Neural cell (in vitro differentiated cells): ENCODE measurements at regions not wholly inside any gene's neighbourhood (a gene's known extent, or its start where the extent isn't known, plus 50 kb on each side); places are given as distances from the start of the nearest gene placed in this dataset.

Experiments used
- H2AFZ ChIP-seq: fragments of 200-600, 300-800 bp; sonication (generic), shearing (Covaris generic); 2 replicates; pipeline ENCODE4 v1.6.0; 2014; ENCODE audit warnings: low read depth, mild to moderate bottlenecking, antibody characterized with exemption, low read length, moderate library complexity
- H3F3A ChIP-seq: fragments of 200-600 bp; shearing (Covaris generic); 2 replicates; pipeline ENCODE4 v1.6.1; 2016; ENCODE audit warnings: mild to moderate bottlenecking, moderate library complexity, mixed read lengths, antibody characterized with exemption, low read length; ENCODE audit not compliant: insufficient read depth, poor library complexity, severe bottlenecking
- H3K27ac ChIP-seq: fragments of 200-600, 300-800 bp; sonication (generic), shearing (Covaris generic); 2 replicates; pipeline ENCODE4 v1.5.1; 2014; ENCODE audit warnings: mild to moderate bottlenecking, low read length, moderate library complexity
- H3K27me3 ChIP-seq: fragments of 300-800, 200-600 bp; sonication (generic), shearing (Covaris generic); 2 replicates; pipeline ENCODE4 v1.6.0; 2014; ENCODE audit warnings: mild to moderate bottlenecking, low read depth, low read length, moderate library complexity; ENCODE audit not compliant: insufficient read depth
- H3K36me3 ChIP-seq: fragments of 300-800, 200-600 bp; sonication (generic), shearing (Covaris generic); 2 replicates; pipeline ENCODE4 v1.5.1; 2014; ENCODE audit warnings: mild to moderate bottlenecking, antibody characterized with exemption, low read length, moderate library complexity; ENCODE audit not compliant: insufficient read depth
- H3K4me2 ChIP-seq: fragments of 300-800, 200-600 bp; sonication (generic), shearing (Covaris generic); 2 replicates; pipeline ENCODE4 v1.6.0; 2014; ENCODE audit warnings: mild to moderate bottlenecking, low read length
- H3K4me3 ChIP-seq: fragments of 300-800, 200-600 bp; sonication (generic), shearing (Covaris generic); 2 replicates; pipeline ENCODE4 v1.5.1; 2014; ENCODE audit warnings: mild to moderate bottlenecking, low read length, moderate library complexity
- H3K79me2 ChIP-seq: fragments of 200-600 bp; shearing (Covaris generic); replicated peaks from 2 replicates; pipeline ENCODE4 v1.6.0; 2014; ENCODE audit warnings: mild to moderate bottlenecking, low read length, moderate library complexity; ENCODE audit not compliant: insufficient read depth
- H3K9ac ChIP-seq: fragments of 300-800, 200-600 bp; sonication (generic), shearing (Covaris generic); 2 replicates; pipeline ENCODE4 v1.6.1; 2016; ENCODE audit warnings: mild to moderate bottlenecking, low read length, mixed read lengths
- H3K9me2 ChIP-seq: fragments of 200-600 bp; shearing (Covaris generic); 2 replicates; pipeline ENCODE4 v1.6.1; 2016; ENCODE audit warnings: mild to moderate bottlenecking, low read length, mixed read lengths; ENCODE audit not compliant: insufficient read depth
- H3K9me3 ChIP-seq: fragments of 200-600, 300-800 bp; sonication (generic), shearing (Covaris generic); 2 replicates; pipeline ENCODE4 v1.6.1; 2016; ENCODE audit warnings: mild to moderate bottlenecking, mixed run types, low read length, moderate library complexity, mixed read lengths
- H4K20me1 ChIP-seq: fragments of 200-600 bp; shearing (Covaris generic); 2 replicates; pipeline ENCODE4 v1.6.1; 2016; ENCODE audit warnings: mild to moderate bottlenecking, mixed run types; ENCODE audit not compliant: insufficient read depth
- EP300 ChIP-seq: fragments of 450-650 bp; conservative IDR thresholded peaks from 2 replicates; pipeline ENCODE4 v1.6.1; 2014; ENCODE audit warnings: antibody characterized with exemption, mild to moderate bottlenecking, moderate library complexity; ENCODE audit not compliant: poor library complexity, severe bottlenecking
- EZH2 ChIP-seq: fragments of 200-600, 300-800 bp; shearing (Covaris generic), sonication (generic); IDR thresholded peaks from 2 replicates; pipeline ENCODE4 v1.6.1; 2014; ENCODE audit warnings: antibody characterized with exemption, low read length, borderline replicate concordance, mild to moderate bottlenecking; ENCODE audit not compliant: insufficient read depth, poor library complexity, severe bottlenecking
- MXI1 ChIP-seq: fragments of 450-650 bp; conservative IDR thresholded peaks from 2 replicates; pipeline ENCODE4 v1.6.1; 2014; ENCODE audit warnings: antibody characterized with exemption, mild to moderate bottlenecking; ENCODE audit not compliant: poor library complexity, severe bottlenecking
- POLR2AphosphoS5 ChIP-seq: IDR thresholded peaks from 2 replicates; pipeline ENCODE4 v1.6.1; 2012
- RAD21 ChIP-seq: fragments of 450-650 bp; conservative IDR thresholded peaks from 2 replicates; pipeline ENCODE4 v1.6.1; 2014; ENCODE audit warnings: antibody characterized with exemption, mild to moderate bottlenecking, moderate library complexity
- REST ChIP-seq: IDR thresholded peaks from 2 replicates; pipeline ENCODE4 v1.6.1; 2012; ENCODE audit warnings: borderline replicate concordance
- SMC3 ChIP-seq: fragments of 450-650 bp; conservative IDR thresholded peaks from 2 replicates; pipeline ENCODE4 v1.6.1; 2014; ENCODE audit warnings: antibody characterized with exemption, mild to moderate bottlenecking, moderate library complexity; ENCODE audit not compliant: poor library complexity
- TAF1 ChIP-seq: IDR thresholded peaks from 2 replicates; pipeline ENCODE4 v1.6.1; 2012; ENCODE audit warnings: low read depth
- TF ChIP-seq, protein P1 (sequence below): fragments of 450-650 bp; IDR thresholded peaks from 2 replicates; pipeline ENCODE4 v1.5.1; 2014; ENCODE audit warnings: antibody characterized with exemption, mild to moderate bottlenecking, moderate library complexity; ENCODE audit not compliant: poor library complexity, severe bottlenecking

GRCh38 chr12:38141861-38142260 lies 174.7 kb upstream of the ALG10B start:
- H2AFZ ChIP-seq: no peak overlapping the region
- H3K4me3 ChIP-seq: no peak overlapping the region
- H3K36me3 ChIP-seq: no peaks in the 10 kb centered on the region
- H3K9me3 ChIP-seq: peaks cover 6% of the 10 kb centered on the region
- H3K9ac ChIP-seq: no peak overlapping the region
- H3K27ac ChIP-seq: no peak overlapping the region
- H3K27me3 ChIP-seq: no peaks in the 10 kb centered on the region
- H4K20me1 ChIP-seq: no peaks in the 10 kb centered on the region
- no peaks in the 10 kb centered on the region for H3F3A ChIP-seq
- no peak overlapping the region for H3K4me2 ChIP-seq
- no peaks in the 10 kb centered on the region for H3K9me2 ChIP-seq
- TF ChIP-seq MXI1 (no peak), RAD21 (no peak), EP300 (no peak), TAF1 (no peak), REST (no peak), EZH2 (no peak), SMC3 (no peak)
- no peaks in the 10 kb centered on the region for H3K79me2 ChIP-seq

GRCh38 chr12:38142974-38143373 lies 173.6 kb upstream of the ALG10B start:
- Histone ChIP-seq H3K4me2 (no peak overlapping the region), H3K27me3 (no peaks in the 10 kb centered on the region), H3K27ac (no peak overlapping the region), H3K9me3 (peaks cover 9% of the 10 kb centered on the region), H3K9me2 (no peaks in the 10 kb centered on the region), H2AFZ (no peak overlapping the region), H3K79me2 (no peaks in the 10 kb centered on the region), H3F3A (no peaks in the 10 kb centered on the region), H3K9ac (no peak overlapping the region), H3K36me3 (no peaks in the 10 kb centered on the region), H3K4me3 (no peak overlapping the region), H4K20me1 (no peaks in the 10 kb centered on the region)
- TF ChIP-seq MXI1 (no peak), EP300 (no peak), POLR2AphosphoS5 (no peak)

- H3K27me3 ChIP-seq: no peaks in the 10 kb centered on the region
- no peak overlapping the region for H2AFZ ChIP-seq
- H3K9ac ChIP-seq: no peak overlapping the region
- no peaks in the 10 kb centered on the region for H3F3A ChIP-seq
- no peaks in the 10 kb centered on the region for H4K20me1 ChIP-seq
- no peak for TF ChIP-seq EP300
- no peak for TF ChIP-seq REST
- TF ChIP-seq, protein P1, sequence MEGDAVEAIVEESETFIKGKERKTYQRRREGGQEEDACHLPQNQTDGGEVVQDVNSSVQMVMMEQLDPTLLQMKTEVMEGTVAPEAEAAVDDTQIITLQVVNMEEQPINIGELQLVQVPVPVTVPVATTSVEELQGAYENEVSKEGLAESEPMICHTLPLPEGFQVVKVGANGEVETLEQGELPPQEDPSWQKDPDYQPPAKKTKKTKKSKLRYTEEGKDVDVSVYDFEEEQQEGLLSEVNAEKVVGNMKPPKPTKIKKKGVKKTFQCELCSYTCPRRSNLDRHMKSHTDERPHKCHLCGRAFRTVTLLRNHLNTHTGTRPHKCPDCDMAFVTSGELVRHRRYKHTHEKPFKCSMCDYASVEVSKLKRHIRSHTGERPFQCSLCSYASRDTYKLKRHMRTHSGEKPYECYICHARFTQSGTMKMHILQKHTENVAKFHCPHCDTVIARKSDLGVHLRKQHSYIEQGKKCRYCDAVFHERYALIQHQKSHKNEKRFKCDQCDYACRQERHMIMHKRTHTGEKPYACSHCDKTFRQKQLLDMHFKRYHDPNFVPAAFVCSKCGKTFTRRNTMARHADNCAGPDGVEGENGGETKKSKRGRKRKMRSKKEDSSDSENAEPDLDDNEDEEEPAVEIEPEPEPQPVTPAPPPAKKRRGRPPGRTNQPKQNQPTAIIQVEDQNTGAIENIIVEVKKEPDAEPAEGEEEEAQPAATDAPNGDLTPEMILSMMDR: no peak
- no peak for TF ChIP-seq POLR2AphosphoS5
- no peak for TF ChIP-seq RAD21
- TF ChIP-seq TAF1: no peak
- no peak for TF ChIP-seq MXI1
- TF ChIP-seq SMC3: no peak
- no peak for TF ChIP-seq EZH2
- no peak overlapping the region for H3K27ac ChIP-seq
- H3K4me3 ChIP-seq: no peak overlapping the region
- no peaks in the 10 kb centered on the region for H3K9me2 ChIP-seq
- H3K36me3 ChIP-seq: no peaks in the 10 kb centered on the region
- H3K79me2 ChIP-seq: no peaks in the 10 kb centered on the region
- H3K4me2 ChIP-seq: no peak overlapping the region
- peaks cover 9% of the 10 kb centered on the region for H3K9me3 ChIP-seq
Observed at GRCh38 chr12:38144049-38144448, 172.5 kb upstream of the ALG10B start.
